ENCODE measurements at regions not wholly inside any gene's neighbourhood (a gene's known extent, or its start where the extent isn't known, plus 50 kb on each side); places are given as distances from the start of the nearest gene placed in this dataset.
"Not testable (repeated sequence)": the region's sequence is repeated elsewhere in the genome, so short reads cannot be mapped to it uniquely, and the experiment has no call there.

DNA sequence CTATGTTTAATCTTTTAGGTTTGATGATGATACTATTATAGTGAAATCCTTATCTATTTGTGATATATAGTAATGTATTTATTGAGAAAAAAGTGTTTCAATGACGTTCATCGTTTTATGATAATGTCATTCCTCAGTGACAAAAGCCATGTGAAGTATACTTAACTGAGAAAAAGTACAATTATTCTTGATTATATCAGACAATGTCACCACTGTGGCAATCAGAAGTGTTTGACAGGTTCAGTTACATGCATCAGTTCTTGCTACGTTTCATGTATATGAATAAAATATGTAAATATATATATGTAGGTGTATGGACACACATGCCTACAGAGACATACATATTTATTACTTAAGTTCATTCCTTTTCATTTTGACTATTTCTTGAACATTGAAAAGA, 341.5 kb upstream of the CDH10 start:
- no peaks in the 10 kb centered on the region for H3K79me2 ChIP-seq (ENCODE audit: insufficient read depth, low read length)
- no peak overlapping the region for H3K27ac ChIP-seq (ENCODE audit: low read depth, low read length)

DNA sequence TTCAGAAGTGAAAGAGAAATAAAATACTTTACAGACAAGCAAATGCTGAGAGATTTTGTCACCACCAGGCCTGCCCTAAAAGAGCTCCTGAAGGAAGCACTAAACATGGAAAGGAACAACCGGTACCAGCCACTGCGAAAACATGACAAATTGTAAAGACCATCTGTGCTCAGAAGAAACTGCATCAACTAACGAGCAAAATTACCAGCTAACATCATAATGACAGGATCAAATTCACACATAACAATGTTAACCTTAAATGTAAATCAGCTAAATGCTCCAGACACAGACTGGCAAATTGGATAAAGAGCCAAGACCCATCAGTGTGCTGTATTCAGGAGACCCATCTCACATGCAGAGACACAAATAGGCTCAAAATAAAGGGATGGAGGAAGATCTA, 333.8 kb upstream of the CDH10 start:
- H3K79me2 ChIP-seq (ENCODE audit: insufficient read depth, low read length); H3F3A ChIP-seq (ENCODE audit: insufficient read depth); H2AFZ ChIP-seq (ENCODE audit: low read depth, low read length, severe bottlenecking); H4K20me1 ChIP-seq (ENCODE audit: low read depth, low read length); H3K27me3 ChIP-seq (ENCODE audit: low read length); H3K4me3 ChIP-seq (ENCODE audit: insufficient read depth, low read length, poor library complexity, severe bottlenecking); H3K36me3 ChIP-seq (ENCODE audit: low read length); H3K9ac ChIP-seq (ENCODE audit: low read length); H3K27ac ChIP-seq (ENCODE audit: low read depth, low read length); H3K4me2 ChIP-seq (ENCODE audit: low read depth, low read length, poor library complexity, severe bottlenecking); H3K9me3 ChIP-seq (ENCODE audit: insufficient read depth, low read length); H3K9me2 ChIP-seq (replicated peaks; ENCODE audit: insufficient read depth, low read length): not testable (repeated sequence)

More for the DNA sequence above, 341.5 kb upstream of the CDH10 start:
- no peak for TF ChIP-seq EZH2phosphoT487 (conservative IDR thresholded peaks at IDR 0.05; ENCODE audit: low read length)
- TF ChIP-seq, protein P1, sequence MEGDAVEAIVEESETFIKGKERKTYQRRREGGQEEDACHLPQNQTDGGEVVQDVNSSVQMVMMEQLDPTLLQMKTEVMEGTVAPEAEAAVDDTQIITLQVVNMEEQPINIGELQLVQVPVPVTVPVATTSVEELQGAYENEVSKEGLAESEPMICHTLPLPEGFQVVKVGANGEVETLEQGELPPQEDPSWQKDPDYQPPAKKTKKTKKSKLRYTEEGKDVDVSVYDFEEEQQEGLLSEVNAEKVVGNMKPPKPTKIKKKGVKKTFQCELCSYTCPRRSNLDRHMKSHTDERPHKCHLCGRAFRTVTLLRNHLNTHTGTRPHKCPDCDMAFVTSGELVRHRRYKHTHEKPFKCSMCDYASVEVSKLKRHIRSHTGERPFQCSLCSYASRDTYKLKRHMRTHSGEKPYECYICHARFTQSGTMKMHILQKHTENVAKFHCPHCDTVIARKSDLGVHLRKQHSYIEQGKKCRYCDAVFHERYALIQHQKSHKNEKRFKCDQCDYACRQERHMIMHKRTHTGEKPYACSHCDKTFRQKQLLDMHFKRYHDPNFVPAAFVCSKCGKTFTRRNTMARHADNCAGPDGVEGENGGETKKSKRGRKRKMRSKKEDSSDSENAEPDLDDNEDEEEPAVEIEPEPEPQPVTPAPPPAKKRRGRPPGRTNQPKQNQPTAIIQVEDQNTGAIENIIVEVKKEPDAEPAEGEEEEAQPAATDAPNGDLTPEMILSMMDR (IDR thresholded peaks at IDR 0.05; ENCODE audit: insufficient read depth, low read length, poor library complexity, severe bottlenecking) = no peak
- Histone ChIP-seq H3K4me3 (ENCODE audit: insufficient read depth, low read length, poor library complexity, severe bottlenecking) (no peak overlapping the region), H3K27me3 (ENCODE audit: low read length) (no peaks in the 10 kb centered on the region), H3F3A (ENCODE audit: insufficient read depth) (no peaks in the 10 kb centered on the region), H3K9me3 (ENCODE audit: insufficient read depth, low read length) (no peaks in the 10 kb centered on the region), H4K20me1 (ENCODE audit: low read depth, low read length) (no peaks in the 10 kb centered on the region), H3K4me2 (ENCODE audit: low read depth, low read length, poor library complexity, severe bottlenecking) (no peak overlapping the region), H2AFZ (ENCODE audit: low read depth, low read length, severe bottlenecking) (no peak overlapping the region), H3K36me3 (ENCODE audit: low read length) (no peaks in the 10 kb centered on the region), H3K9me2 (replicated peaks; ENCODE audit: insufficient read depth, low read length) (no peaks in the 10 kb centered on the region), H3K9ac (ENCODE audit: low read length) (no peak overlapping the region)

DNA sequence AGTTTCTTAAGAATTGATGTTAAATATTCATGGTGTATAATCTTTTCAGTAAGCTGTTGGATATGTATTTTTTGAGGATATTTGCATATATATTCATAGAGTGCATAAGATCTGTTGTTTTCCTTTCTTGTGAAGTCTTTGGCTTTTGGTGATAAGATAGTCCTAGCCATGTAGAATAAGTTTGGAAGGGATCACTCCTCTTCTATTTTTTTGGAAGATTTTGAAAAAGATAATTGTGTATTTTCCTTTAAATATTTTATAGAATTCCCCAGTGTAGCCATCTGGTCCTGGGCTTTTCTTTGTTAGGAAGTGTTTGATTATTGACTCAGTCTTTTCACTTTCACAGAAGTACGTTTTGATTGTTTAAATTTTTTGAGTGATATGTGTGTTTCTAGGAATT, 318.8 kb upstream of the CDH10 start:
- Histone ChIP-seq H3F3A (ENCODE audit: insufficient read depth) (no peaks in the 10 kb centered on the region), H3K36me3 (ENCODE audit: low read length) (no peaks in the 10 kb centered on the region), H3K9ac (ENCODE audit: low read length) (no peak overlapping the region), H2AFZ (ENCODE audit: low read depth, low read length, severe bottlenecking) (no peak overlapping the region), H3K4me3 (ENCODE audit: insufficient read depth, low read length, poor library complexity, severe bottlenecking) (no peak overlapping the region), H4K20me1 (ENCODE audit: low read depth, low read length) (no peaks in the 10 kb centered on the region), H3K79me2 (ENCODE audit: insufficient read depth, low read length) (no peaks in the 10 kb centered on the region), H3K9me3 (ENCODE audit: insufficient read depth, low read length) (no peaks in the 10 kb centered on the region), H3K27me3 (ENCODE audit: low read length) (no peaks in the 10 kb centered on the region), H3K27ac (ENCODE audit: low read depth, low read length) (no peak overlapping the region), H3K9me2 (replicated peaks; ENCODE audit: insufficient read depth, low read length) (no peaks in the 10 kb centered on the region), H3K4me2 (ENCODE audit: low read depth, low read length, poor library complexity, severe bottlenecking) (no peak overlapping the region)
- TF ChIP-seq EZH2phosphoT487 (conservative IDR thresholded peaks at IDR 0.05; ENCODE audit: low read length) = no peak
- TF ChIP-seq, protein P1 (IDR thresholded peaks at IDR 0.05; ENCODE audit: insufficient read depth, low read length, poor library complexity, severe bottlenecking) = no peak

DNA sequence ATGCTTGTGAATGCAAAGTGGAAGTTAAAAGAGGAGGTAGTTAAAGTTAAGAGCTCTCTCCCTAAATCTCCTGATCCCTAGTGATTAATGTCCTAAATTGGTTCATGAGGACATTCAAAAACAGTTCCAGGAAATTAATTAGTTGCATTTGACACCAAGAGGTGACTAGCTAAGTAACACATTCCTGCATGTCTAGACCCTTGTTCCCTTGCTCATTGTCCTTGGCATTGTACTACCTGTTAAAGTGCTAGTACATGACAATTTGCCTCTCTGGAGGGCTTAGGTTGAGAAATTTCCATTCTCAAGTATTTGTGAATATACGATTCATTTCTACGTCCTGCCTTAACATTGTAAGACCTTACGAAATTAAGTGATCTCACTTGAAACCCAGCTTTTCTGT, 278.6 kb upstream of the CDH10 start:
- Histone ChIP-seq H3K36me3 (ENCODE audit: low read length) (no peaks in the 10 kb centered on the region), H3F3A (ENCODE audit: insufficient read depth) (no peaks in the 10 kb centered on the region), H3K9me2 (replicated peaks; ENCODE audit: insufficient read depth, low read length) (no peaks in the 10 kb centered on the region), H3K4me2 (ENCODE audit: low read depth, low read length, poor library complexity, severe bottlenecking) (no peak overlapping the region), H2AFZ (ENCODE audit: low read depth, low read length, severe bottlenecking) (no peak overlapping the region), H3K27ac (ENCODE audit: low read depth, low read length) (no peak overlapping the region), H3K9ac (ENCODE audit: low read length) (no peak overlapping the region), H3K27me3 (ENCODE audit: low read length) (no peaks in the 10 kb centered on the region), H4K20me1 (ENCODE audit: low read depth, low read length) (no peaks in the 10 kb centered on the region), H3K4me3 (ENCODE audit: insufficient read depth, low read length, poor library complexity, severe bottlenecking) (no peak overlapping the region), H3K9me3 (ENCODE audit: insufficient read depth, low read length) (no peaks in the 10 kb centered on the region; the same call in 1 of the 2 replicates), H3K79me2 (ENCODE audit: insufficient read depth, low read length) (no peaks in the 10 kb centered on the region)
- no peak for TF ChIP-seq EZH2phosphoT487 (conservative IDR thresholded peaks at IDR 0.05; ENCODE audit: low read length)
- TF ChIP-seq, protein P1 (IDR thresholded peaks at IDR 0.05; ENCODE audit: insufficient read depth, low read length, poor library complexity, severe bottlenecking) = no peak

All from SU-DHL-6 (cell line).